ENCODE measurements at regions not wholly inside any gene's neighbourhood (a gene's known extent, or its start where the extent isn't known, plus 50 kb on each side); places are given as distances from the start of the nearest gene placed in this dataset.

DNA sequence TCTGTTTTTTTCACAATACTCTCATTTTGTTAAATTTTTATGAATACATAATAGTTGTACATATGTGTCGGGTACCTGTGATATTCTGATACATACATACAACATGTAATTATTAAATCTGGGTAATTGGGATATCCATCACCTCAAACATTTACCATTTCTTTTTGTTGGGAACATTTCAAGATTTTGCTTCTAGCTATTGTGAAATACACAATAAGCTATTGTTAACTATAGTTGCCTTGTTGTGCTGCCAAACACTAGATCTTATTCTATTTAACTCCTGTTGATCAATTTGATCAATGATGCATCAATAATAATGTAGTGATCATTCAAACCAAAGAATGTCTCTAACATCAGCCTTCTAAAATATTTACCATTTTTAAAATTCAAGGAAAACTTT lies 234.6 kb upstream of the NR5A2 start:
- no peak overlapping the region for H2AFZ ChIP-seq (ENCODE audit: low read depth, low read length)
- H3K27ac ChIP-seq (ENCODE audit: low read length): no peak overlapping the region
- no peaks in the 10 kb centered on the region for H3K27me3 ChIP-seq (ENCODE audit: low read depth, low read length)
- H3K79me2 ChIP-seq (ENCODE audit: low read length): no peaks in the 10 kb centered on the region
- no peaks in the 10 kb centered on the region for H4K20me1 ChIP-seq (ENCODE audit: insufficient read depth, low read length)
- H3K36me3 ChIP-seq (replicated peaks; ENCODE audit: low read depth, low read length): no peaks in the 10 kb centered on the region
- no peak for TF ChIP-seq EZH2phosphoT487 (IDR thresholded peaks at IDR 0.05; ENCODE audit: low read depth)
- TF ChIP-seq, protein P1, sequence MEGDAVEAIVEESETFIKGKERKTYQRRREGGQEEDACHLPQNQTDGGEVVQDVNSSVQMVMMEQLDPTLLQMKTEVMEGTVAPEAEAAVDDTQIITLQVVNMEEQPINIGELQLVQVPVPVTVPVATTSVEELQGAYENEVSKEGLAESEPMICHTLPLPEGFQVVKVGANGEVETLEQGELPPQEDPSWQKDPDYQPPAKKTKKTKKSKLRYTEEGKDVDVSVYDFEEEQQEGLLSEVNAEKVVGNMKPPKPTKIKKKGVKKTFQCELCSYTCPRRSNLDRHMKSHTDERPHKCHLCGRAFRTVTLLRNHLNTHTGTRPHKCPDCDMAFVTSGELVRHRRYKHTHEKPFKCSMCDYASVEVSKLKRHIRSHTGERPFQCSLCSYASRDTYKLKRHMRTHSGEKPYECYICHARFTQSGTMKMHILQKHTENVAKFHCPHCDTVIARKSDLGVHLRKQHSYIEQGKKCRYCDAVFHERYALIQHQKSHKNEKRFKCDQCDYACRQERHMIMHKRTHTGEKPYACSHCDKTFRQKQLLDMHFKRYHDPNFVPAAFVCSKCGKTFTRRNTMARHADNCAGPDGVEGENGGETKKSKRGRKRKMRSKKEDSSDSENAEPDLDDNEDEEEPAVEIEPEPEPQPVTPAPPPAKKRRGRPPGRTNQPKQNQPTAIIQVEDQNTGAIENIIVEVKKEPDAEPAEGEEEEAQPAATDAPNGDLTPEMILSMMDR (IDR thresholded peaks at IDR 0.05; ENCODE audit: low read depth, low read length): no peak
- H3K4me2 ChIP-seq (ENCODE audit: low read length): no peak overlapping the region
- H3K9me3 ChIP-seq (ENCODE audit: insufficient read depth, low read length): no peaks in the 10 kb centered on the region
- no peak overlapping the region for H3K4me3 ChIP-seq (ENCODE audit: low read length)
- H3K9ac ChIP-seq (ENCODE audit: low read length): no peak overlapping the region
- H3K4me1 ChIP-seq (ENCODE audit: low read length): no peaks in the 10 kb centered on the region

- Histone ChIP-seq H4K20me1 (ENCODE audit: insufficient read depth, low read length) (no peaks in the 10 kb centered on the region), H3K27me3 (ENCODE audit: low read depth, low read length) (no peaks in the 10 kb centered on the region), H2AFZ (ENCODE audit: low read depth, low read length) (no peak overlapping the region), H3K27ac (ENCODE audit: low read length) (no peak overlapping the region), H3K4me3 (ENCODE audit: low read length) (no peak overlapping the region), H3K4me2 (ENCODE audit: low read length) (no peak overlapping the region), H3K9ac (ENCODE audit: low read length) (no peak overlapping the region), H3K79me2 (ENCODE audit: low read length) (no peaks in the 10 kb centered on the region), H3K36me3 (replicated peaks; ENCODE audit: low read depth, low read length) (no peaks in the 10 kb centered on the region), H3K9me3 (ENCODE audit: insufficient read depth, low read length) (no peaks in the 10 kb centered on the region), H3K4me1 (ENCODE audit: low read length) (no peaks in the 10 kb centered on the region)
- TF ChIP-seq, protein P1 (IDR thresholded peaks at IDR 0.05; ENCODE audit: low read depth, low read length): no peak
- no peak for TF ChIP-seq EZH2phosphoT487 (IDR thresholded peaks at IDR 0.05; ENCODE audit: low read depth)
Observed at GRCh38 chr1:199794105-199794863, 233.2 kb upstream of the NR5A2 start.

GRCh38 chr1:199799116-199799515 lies 228.4 kb upstream of the NR5A2 start:
- no peak overlapping the region for H2AFZ ChIP-seq (ENCODE audit: low read depth, low read length)
- H3K36me3 ChIP-seq (replicated peaks; ENCODE audit: low read depth, low read length): no peaks in the 10 kb centered on the region
- no peaks in the 10 kb centered on the region for H3K79me2 ChIP-seq (ENCODE audit: low read length)
- H3K9ac ChIP-seq (ENCODE audit: low read length): no peak overlapping the region
- no peak overlapping the region for H3K27ac ChIP-seq (ENCODE audit: low read length)
- no peaks in the 10 kb centered on the region for H4K20me1 ChIP-seq (ENCODE audit: insufficient read depth, low read length)
- H3K4me2 ChIP-seq (ENCODE audit: low read length): no peak overlapping the region
- no peak overlapping the region for H3K4me3 ChIP-seq (ENCODE audit: low read length)
- H3K27me3 ChIP-seq (ENCODE audit: low read depth, low read length): peaks cover 3% of the 10 kb centered on the region; the same call in 1 of the 2 replicates
- TF ChIP-seq, protein P1 (IDR thresholded peaks at IDR 0.05; ENCODE audit: low read depth, low read length): no peak
- TF ChIP-seq EZH2phosphoT487 (IDR thresholded peaks at IDR 0.05; ENCODE audit: low read depth): no peak
- H3K4me1 ChIP-seq (ENCODE audit: low read length): no peaks in the 10 kb centered on the region
- H3K9me3 ChIP-seq (ENCODE audit: insufficient read depth, low read length): no peaks in the 10 kb centered on the region

DNA sequence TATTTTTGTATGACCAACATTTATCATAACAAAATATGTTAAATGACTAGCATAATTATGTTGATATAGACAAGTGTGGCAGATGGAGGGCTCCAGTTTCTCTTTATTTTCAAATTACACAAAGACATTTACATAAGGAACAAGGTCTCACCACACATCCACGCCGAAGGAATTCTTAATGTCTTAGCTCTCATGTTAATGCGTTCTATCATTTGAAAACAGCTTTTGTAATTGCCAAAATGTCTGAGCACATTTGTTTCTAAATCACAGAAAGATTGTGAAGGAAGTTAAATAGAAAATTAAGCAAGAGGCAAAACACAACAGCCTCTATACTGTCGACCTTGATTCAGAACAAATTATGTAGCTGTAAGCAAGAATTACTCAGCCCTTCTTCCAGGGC lies 223.0 kb upstream of the NR5A2 start:
- no peak for TF ChIP-seq EZH2phosphoT487 (IDR thresholded peaks at IDR 0.05; ENCODE audit: low read depth)
- TF ChIP-seq, protein P1 (IDR thresholded peaks at IDR 0.05; ENCODE audit: low read depth, low read length): no peak
- Histone ChIP-seq H4K20me1 (ENCODE audit: insufficient read depth, low read length) (no peaks in the 10 kb centered on the region), H3K4me3 (ENCODE audit: low read length) (no peak overlapping the region)

More for the DNA sequence above, 223.0 kb upstream of the NR5A2 start:
- peaks cover 16% of the 10 kb centered on the region; the same call in 1 of the 2 replicates for H3K27me3 ChIP-seq (ENCODE audit: low read depth, low read length)
- no peaks in the 10 kb centered on the region for H3K36me3 ChIP-seq (replicated peaks; ENCODE audit: low read depth, low read length)
- H3K4me1 ChIP-seq (ENCODE audit: low read length): no peaks in the 10 kb centered on the region
- no peaks in the 10 kb centered on the region for H3K9me3 ChIP-seq (ENCODE audit: insufficient read depth, low read length)
- H3K79me2 ChIP-seq (ENCODE audit: low read length): no peaks in the 10 kb centered on the region
- no peak overlapping the region for H3K4me2 ChIP-seq (ENCODE audit: low read length)
- H3K27ac ChIP-seq (ENCODE audit: low read length): no peak overlapping the region
- H3K9ac ChIP-seq (ENCODE audit: low read length): no peak overlapping the region
- H2AFZ ChIP-seq (ENCODE audit: low read depth, low read length): no peak overlapping the region

Data from OCI-LY3 (cell line).